ENCODE measurements at regions not wholly inside any gene's neighbourhood (a gene's known extent, or its start where the extent isn't known, plus 50 kb on each side); places are given as distances from the start of the nearest gene placed in this dataset.
"Not testable (repeated sequence)": the region's sequence is repeated elsewhere in the genome, so short reads cannot be mapped to it uniquely, and the experiment has no call there.

DNA sequence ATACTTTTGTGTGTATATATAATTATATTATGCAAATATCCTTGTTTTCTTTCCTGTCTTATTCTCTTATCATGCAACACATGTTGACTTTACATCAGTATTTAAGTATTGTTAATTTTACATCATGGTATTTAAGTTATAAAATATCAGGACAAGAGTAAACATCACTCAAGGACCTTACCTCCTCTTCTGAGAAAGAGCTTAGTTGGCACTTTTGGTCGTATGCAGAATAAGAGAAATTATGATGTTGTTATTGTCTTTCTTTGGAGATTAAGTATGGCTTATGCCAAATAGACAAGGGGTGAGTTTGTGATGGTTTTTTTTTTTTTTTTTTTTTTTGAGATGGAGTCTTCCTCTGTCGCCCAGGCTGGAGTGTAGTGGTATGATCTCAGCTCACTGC is 279.2 kb upstream of the AZI2 start:
- not testable (repeated sequence) for TF ChIP-seq EZH2 (IDR thresholded peaks at IDR 0.05; ENCODE audit: low read length)
- TF ChIP-seq, protein P1, sequence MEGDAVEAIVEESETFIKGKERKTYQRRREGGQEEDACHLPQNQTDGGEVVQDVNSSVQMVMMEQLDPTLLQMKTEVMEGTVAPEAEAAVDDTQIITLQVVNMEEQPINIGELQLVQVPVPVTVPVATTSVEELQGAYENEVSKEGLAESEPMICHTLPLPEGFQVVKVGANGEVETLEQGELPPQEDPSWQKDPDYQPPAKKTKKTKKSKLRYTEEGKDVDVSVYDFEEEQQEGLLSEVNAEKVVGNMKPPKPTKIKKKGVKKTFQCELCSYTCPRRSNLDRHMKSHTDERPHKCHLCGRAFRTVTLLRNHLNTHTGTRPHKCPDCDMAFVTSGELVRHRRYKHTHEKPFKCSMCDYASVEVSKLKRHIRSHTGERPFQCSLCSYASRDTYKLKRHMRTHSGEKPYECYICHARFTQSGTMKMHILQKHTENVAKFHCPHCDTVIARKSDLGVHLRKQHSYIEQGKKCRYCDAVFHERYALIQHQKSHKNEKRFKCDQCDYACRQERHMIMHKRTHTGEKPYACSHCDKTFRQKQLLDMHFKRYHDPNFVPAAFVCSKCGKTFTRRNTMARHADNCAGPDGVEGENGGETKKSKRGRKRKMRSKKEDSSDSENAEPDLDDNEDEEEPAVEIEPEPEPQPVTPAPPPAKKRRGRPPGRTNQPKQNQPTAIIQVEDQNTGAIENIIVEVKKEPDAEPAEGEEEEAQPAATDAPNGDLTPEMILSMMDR (optimal IDR thresholded peaks at IDR 0.05 in 1 of 3, IDR thresholded peaks at IDR 0.05 in 1 of 3, conservative IDR thresholded peaks at IDR 0.05 in 1 of 3; ENCODE audit: extremely low read depth in 1 of 3, insufficient read depth in 2 of 3, low read length in 3 of 3): not testable (repeated sequence)

All from keratinocyte (primary cell).